GM12878 (cell line): ENCODE measurements at regions not wholly inside any gene's neighbourhood (a gene's known extent, or its start where the extent isn't known, plus 50 kb on each side); places are given as distances from the start of the nearest gene placed in this dataset.

Experiments used
- ATAC-seq: fragments of 200-7000 bp; cut with Tn5 transposase; 3 replicates; pipeline ENCODE4 v1.9.1; 2020; ENCODE audit warnings: mild to moderate bottlenecking, moderate library complexity
- BruUV-seq: library from RNA; stranded (reverse); fragments of 400-500 nt; replicated peaks from 2 replicates; lab custom pipeline; 2021; lab: Mats Ljungman, UMichigan
- CTCF ChIA-PET: fragments of 300-600 bp; sonication (Branson Sonifier 250); formaldehyde crosslinking; extraction: SDS; loops from one replicate; lab custom pipeline; 2021; ENCODE audit warnings: inconsistent platforms; lab: Yijun Ruan, JAX
- POLR2A ChIA-PET: fragments of 350-600 bp; formaldehyde crosslinking; extraction: SDS; loops from one replicate; lab custom pipeline; 2021; ENCODE audit warnings: inconsistent platforms; lab: Charles Lee
- RAD21 ChIA-PET: fragments of 300-600 bp; sonication (Branson Sonifier 250); formaldehyde crosslinking; loops from one replicate; lab custom pipeline; 2023; ENCODE audit warnings: antibody characterized with exemption; ENCODE audit not compliant: unreplicated experiment; lab: Charles Lee
- SMC1A ChIA-PET: fragments of 300-600 bp; sonication (Branson Sonifier 250); formaldehyde crosslinking; loops from one replicate; lab custom pipeline; 2023; ENCODE audit not compliant: unreplicated experiment, uncharacterized antibody; lab: Charles Lee
- DNase-seq: peaks from one replicate; pipeline ENCODE4 v3.0.0-alpha.2; 2011; ENCODE audit warnings: low read depth, low spot score
- FAIRE-seq: peaks from 3 replicates; lab custom pipeline; 2011; peaks lifted over from hg19 to GRCh38; lab: Jason Lieb, UNC
- H2AFZ ChIP-seq: 2 replicates; pipeline ENCODE4 v1.6.0; 2011; ENCODE audit warnings: low read depth, low read length, control low read depth; ENCODE audit not compliant: control insufficient read depth
- H3K27ac ChIP-seq: 2 replicates; pipeline ENCODE4 v1.5.1; 2011; ENCODE audit warnings: control low read depth; ENCODE audit not compliant: control insufficient read depth, insufficient read depth
- H3K27me3 ChIP-seq, 2 experiments: replicated peaks in 1 of 2; 2 replicates each; pipeline versions ENCODE4 v1.6.0 to v1.6.1; 2011; ENCODE audit warnings: low read length in 1 of 2; ENCODE audit not compliant: control insufficient read depth in 2 of 2, insufficient read depth in 2 of 2
- H3K36me3 ChIP-seq, 2 experiments: 2 replicates each; pipeline ENCODE4 v1.5.1; 2011; ENCODE audit warnings: low read length in 1 of 2; ENCODE audit not compliant: control insufficient read depth in 2 of 2, insufficient read depth in 2 of 2
- H3K4me1 ChIP-seq: 2 replicates; pipeline ENCODE4 v1.6.1; 2011; ENCODE audit warnings: mild to moderate bottlenecking, low read length, moderate library complexity, mixed read lengths; ENCODE audit not compliant: control insufficient read depth, insufficient read depth
- H3K4me2 ChIP-seq: 2 replicates; pipeline ENCODE4 v1.6.0; 2011; ENCODE audit warnings: control low read depth; ENCODE audit not compliant: control insufficient read depth, insufficient read depth
- H3K4me3 ChIP-seq: fragments of 200-600 bp; sonication (generic); 2 replicates; pipeline ENCODE4 v1.5.1; 2016
- H3K79me2 ChIP-seq: 2 replicates; pipeline ENCODE4 v1.6.0; 2011; ENCODE audit warnings: low read length; ENCODE audit not compliant: control insufficient read depth, insufficient read depth
- H3K9ac ChIP-seq: 2 replicates; pipeline ENCODE4 v1.8.0; 2011; ENCODE audit warnings: low read length, control low read depth, mixed read lengths; ENCODE audit not compliant: control insufficient read depth, insufficient read depth
- H3K9me3 ChIP-seq: replicated peaks from 3 replicates; pipeline ENCODE4 v1.5.1; 2011; ENCODE audit warnings: mild to moderate bottlenecking, low read length; ENCODE audit not compliant: control insufficient read depth, insufficient read depth
- H4K20me1 ChIP-seq: 2 replicates; pipeline ENCODE4 v1.6.0; 2011; ENCODE audit not compliant: control insufficient read depth, insufficient read depth
- BACH1 ChIP-seq: fragments of 450-650 bp; IDR thresholded peaks from 2 replicates; pipeline ENCODE4 v1.6.1; 2017; ENCODE audit warnings: mild to moderate bottlenecking, borderline replicate concordance
- BCL11A ChIP-seq: IDR thresholded peaks from 2 replicates; pipeline ENCODE4 v1.6.1; 2011; ENCODE audit warnings: low read depth, low read length
- EZH2 ChIP-seq: IDR thresholded peaks from 2 replicates; pipeline ENCODE4 v1.6.1; 2012; ENCODE audit warnings: low read depth, mild to moderate bottlenecking, control low read depth, inconsistent platforms, low read length, borderline replicate concordance; ENCODE audit not compliant: control insufficient read depth
- HDGF ChIP-seq: fragments of 450-650 bp; IDR thresholded peaks from 2 replicates; pipeline ENCODE4 v1.6.1; 2016; ENCODE audit warnings: antibody characterized with exemption
- NBN ChIP-seq: fragments of 450-650 bp; IDR thresholded peaks from 2 replicates; pipeline ENCODE4 v1.6.1; 2016
- NFXL1 ChIP-seq: fragments of 450-650 bp; IDR thresholded peaks from 2 replicates; pipeline ENCODE4 v1.6.1; 2017; ENCODE audit warnings: antibody characterized with exemption, mild to moderate bottlenecking, borderline replicate concordance
- RB1 ChIP-seq: fragments of 450-650 bp; formaldehyde crosslinking; IDR thresholded peaks from 2 replicates; pipeline ENCODE4 v1.6.1; 2017; ENCODE audit warnings: mild to moderate bottlenecking, borderline replicate concordance
- SREBF1 ChIP-seq: IDR thresholded peaks from 2 replicates; pipeline ENCODE4 v1.6.1; 2012; ENCODE audit warnings: mild to moderate bottlenecking, low read length
- WGBS: methylation state at CpG from one replicate; pipeline ENCODE4 v1.1.6; 2016; ENCODE audit warnings: low lambda C conversion rate; ENCODE audit not compliant: insufficient replicate concordance, insufficient coverage; ENCODE audit errors: missing lambda C conversion rate; 5-methylcytosine and 5-hydroxymethylcytosine counted together
- in situ Hi-C: fragments of 300-500 bp; cut with MboI; formaldehyde crosslinking; loops from 9 replicates; pipeline ENCODE4 v1.14.3; 2018; ENCODE audit warnings: mixed read lengths
- intact Hi-C: fragments of 100-400 bp; cut with micrococcal nuclease; formaldehyde crosslinking; loops from one replicate; pipeline ENCODE4 v1.14.2; 2022; ENCODE audit not compliant: unreplicated experiment
- TF ChIP-seq, protein P1 (sequence below): fragments of 450-650 bp; conservative IDR thresholded peaks from 2 replicates; pipeline ENCODE4 v1.6.1; 2017; ENCODE audit warnings: mild to moderate bottlenecking, moderate library complexity

- no peak for ATAC-seq
- Histone ChIP-seq H3K27ac (no peak overlapping the region), H3K4me1 (no peaks in the 10 kb centered on the region), H3K36me3 (no peaks in the 10 kb centered on the region), H2AFZ (no peak overlapping the region), H3K4me3 (no peak overlapping the region), H3K4me2 (no peak overlapping the region), H4K20me1 (no peaks in the 10 kb centered on the region), H3K79me2 (no peaks in the 10 kb centered on the region), H3K9ac (no peak overlapping the region), H3K27me3 (no peaks in the 10 kb centered on the region), H3K9me3 (no peaks in the 10 kb centered on the region)
- ChIA-PET CTCF (no interaction called here), RAD21 (no interaction called here), POLR2A (no interaction called here), SMC1A (no interaction called here)
- FAIRE-seq: no peak
- intact Hi-C loops: no loop called here
- in situ Hi-C loops: no loop called here
- no peak for DNase-seq
- WGBS: 0% methylated on average over 1 of the region's 1 CpG
- no TSS peak for BruUV-seq
- TF ChIP-seq BACH1: no peak
- no peak for TF ChIP-seq NFXL1
- no peak for TF ChIP-seq NBN
- no peak for TF ChIP-seq HDGF
- TF ChIP-seq, protein P1, sequence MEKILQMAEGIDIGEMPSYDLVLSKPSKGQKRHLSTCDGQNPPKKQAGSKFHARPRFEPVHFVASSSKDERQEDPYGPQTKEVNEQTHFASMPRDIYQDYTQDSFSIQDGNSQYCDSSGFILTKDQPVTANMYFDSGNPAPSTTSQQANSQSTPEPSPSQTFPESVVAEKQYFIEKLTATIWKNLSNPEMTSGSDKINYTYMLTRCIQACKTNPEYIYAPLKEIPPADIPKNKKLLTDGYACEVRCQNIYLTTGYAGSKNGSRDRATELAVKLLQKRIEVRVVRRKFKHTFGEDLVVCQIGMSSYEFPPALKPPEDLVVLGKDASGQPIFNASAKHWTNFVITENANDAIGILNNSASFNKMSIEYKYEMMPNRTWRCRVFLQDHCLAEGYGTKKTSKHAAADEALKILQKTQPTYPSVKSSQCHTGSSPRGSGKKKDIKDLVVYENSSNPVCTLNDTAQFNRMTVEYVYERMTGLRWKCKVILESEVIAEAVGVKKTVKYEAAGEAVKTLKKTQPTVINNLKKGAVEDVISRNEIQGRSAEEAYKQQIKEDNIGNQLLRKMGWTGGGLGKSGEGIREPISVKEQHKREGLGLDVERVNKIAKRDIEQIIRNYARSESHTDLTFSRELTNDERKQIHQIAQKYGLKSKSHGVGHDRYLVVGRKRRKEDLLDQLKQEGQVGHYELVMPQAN: no peak
- no peak for TF ChIP-seq EZH2
- TF ChIP-seq SREBF1: no peak
- TF ChIP-seq BCL11A: no peak
- TF ChIP-seq RB1: no peak
These were observed 100.4 kb upstream of the REG3A start for GRCh38 chr2:79259959-79260358.
